Osteoblast (primary cell): ENCODE measurements at regions not wholly inside any gene's neighbourhood (a gene's known extent, or its start where the extent isn't known, plus 50 kb on each side); places are given as distances from the start of the nearest gene placed in this dataset.

Source experiments
- DNase-seq: peaks from one replicate; pipeline ENCODE4 v3.0.0; 2011; ENCODE audit warnings: low spot score, mixed read lengths; ENCODE audit not compliant: insufficient read length; ENCODE audit errors: missing footprints
- H2AFZ ChIP-seq: 2 replicates; pipeline ENCODE4 v1.6.0; 2011; ENCODE audit warnings: mild to moderate bottlenecking, low read length
- H3K27ac ChIP-seq: 2 replicates; pipeline ENCODE4 v1.5.1; 2011; ENCODE audit warnings: mild to moderate bottlenecking, low read depth, low read length, moderate library complexity
- H3K27me3 ChIP-seq: 2 replicates; pipeline ENCODE4 v1.6.0; 2012; ENCODE audit warnings: mild to moderate bottlenecking, control low read depth, inconsistent platforms, low read length, moderate library complexity; ENCODE audit not compliant: insufficient read depth
- H3K36me3 ChIP-seq: 2 replicates; pipeline ENCODE4 v1.5.1; 2011; ENCODE audit warnings: mild to moderate bottlenecking, low read length, control low read depth, moderate library complexity; ENCODE audit not compliant: insufficient read depth
- H3K4me1 ChIP-seq: 2 replicates; pipeline ENCODE4 v1.5.1; 2011; ENCODE audit warnings: mild to moderate bottlenecking, low read length, control low read depth, moderate library complexity; ENCODE audit not compliant: insufficient read depth
- H3K4me2 ChIP-seq: 2 replicates; pipeline ENCODE4 v1.6.0; 2011; ENCODE audit warnings: mild to moderate bottlenecking, low read length; ENCODE audit not compliant: insufficient read depth
- H3K4me3 ChIP-seq: fragments of 200-600 bp; sonication (generic); 3 replicates; pipeline ENCODE4 v1.5.1; 2012; ENCODE audit warnings: mild to moderate bottlenecking, low read length, inconsistent platforms; ENCODE audit not compliant: insufficient read depth
- H3K79me2 ChIP-seq: 2 replicates; pipeline ENCODE4 v1.6.0; 2012; ENCODE audit warnings: mild to moderate bottlenecking, low read length, control low read depth, inconsistent platforms; ENCODE audit not compliant: insufficient read depth
- H3K9me3 ChIP-seq: 2 replicates; pipeline ENCODE4 v1.5.1; 2011; ENCODE audit warnings: low read depth, low read length, control low read depth
- H4K20me1 ChIP-seq: 2 replicates; pipeline ENCODE4 v1.6.0; 2012; ENCODE audit warnings: mild to moderate bottlenecking, low read length, control low read depth; ENCODE audit not compliant: insufficient read depth
- CTCF ChIP-seq: IDR thresholded peaks from 2 replicates; pipeline ENCODE4 v1.5.1; 2011; ENCODE audit warnings: mild to moderate bottlenecking, low read depth, low read length, moderate library complexity; ENCODE audit errors: extremely low read depth

DNA sequence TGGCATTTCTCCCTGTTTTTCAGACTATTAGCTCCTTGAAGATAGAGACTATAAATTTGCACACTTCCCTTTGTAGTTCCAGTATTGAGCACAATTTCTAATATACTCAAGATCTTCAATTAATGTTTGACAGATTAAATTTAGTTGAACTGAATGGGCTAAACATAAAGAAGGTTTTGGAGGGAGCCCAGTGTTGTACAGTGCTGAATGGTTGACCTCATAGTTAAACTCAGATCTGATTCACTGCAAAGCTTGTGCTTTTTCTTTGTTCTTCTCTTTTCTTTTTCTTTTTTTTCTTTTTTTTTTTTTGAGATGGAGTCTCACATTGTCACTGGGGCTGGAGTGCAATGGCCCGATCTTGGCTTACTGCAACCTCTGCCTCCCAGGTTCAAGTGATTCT lies 411.7 kb upstream of the ZNF462 start:
- Histone ChIP-seq H2AFZ (no peak overlapping the region), H4K20me1 (no peaks in the 10 kb centered on the region), H3K4me2 (no peak overlapping the region), H3K4me3 (no peak overlapping the region), H3K9me3 (no peaks in the 10 kb centered on the region), H3K79me2 (no peaks in the 10 kb centered on the region), H3K27me3 (no peaks in the 10 kb centered on the region), H3K4me1 (no peaks in the 10 kb centered on the region), H3K27ac (no peak overlapping the region), H3K36me3 (no peaks in the 10 kb centered on the region)
- TF ChIP-seq CTCF: no peak
- no peak for DNase-seq

- H3K27me3 ChIP-seq: no peaks in the 10 kb centered on the region
- no peaks in the 10 kb centered on the region for H4K20me1 ChIP-seq
These were observed 406.4 kb upstream of the ZNF462 start for GRCh38 chr9:106456581-106456980.

GRCh38 chr9:106467113-106467864 lies 395.7 kb upstream of the ZNF462 start:
- TF ChIP-seq CTCF: no peak
- no peak overlapping the region for H2AFZ ChIP-seq

More at GRCh38 chr9:106456581-106456980, 406.4 kb upstream of the ZNF462 start:
- Histone ChIP-seq H3K79me2 (no peaks in the 10 kb centered on the region), H2AFZ (no peak overlapping the region), H3K27ac (no peak overlapping the region), H3K4me2 (no peak overlapping the region), H3K4me3 (no peak overlapping the region), H3K36me3 (no peaks in the 10 kb centered on the region), H3K4me1 (no peaks in the 10 kb centered on the region), H3K9me3 (no peaks in the 10 kb centered on the region)
- no peak for DNase-seq
- no peak for TF ChIP-seq CTCF

DNA sequence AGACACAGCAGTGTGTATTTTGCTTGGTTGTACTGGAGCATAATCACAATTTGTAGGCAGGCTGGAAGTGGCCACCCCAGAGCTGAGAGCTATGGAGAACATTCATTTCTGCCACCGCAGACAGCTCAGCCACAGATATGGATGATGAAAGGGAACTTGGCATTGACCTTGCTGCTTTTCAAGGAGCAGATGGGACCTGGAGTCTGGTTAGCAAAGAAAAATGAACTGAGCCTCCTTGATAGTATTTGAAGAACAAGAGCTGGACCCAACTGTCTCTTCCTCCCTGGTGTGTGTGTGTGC lies 395.2 kb upstream of the ZNF462 start:
- H4K20me1 ChIP-seq: no peaks in the 10 kb centered on the region
- no peak overlapping the region for H3K27ac ChIP-seq
- no peak for DNase-seq
- H3K9me3 ChIP-seq: no peaks in the 10 kb centered on the region
- no peaks in the 10 kb centered on the region for H3K79me2 ChIP-seq
- no peak for TF ChIP-seq CTCF
- no peak overlapping the region for H3K4me3 ChIP-seq
- no peak overlapping the region for H2AFZ ChIP-seq
- H3K4me1 ChIP-seq: no peaks in the 10 kb centered on the region
- H3K27me3 ChIP-seq: no peaks in the 10 kb centered on the region
- H3K36me3 ChIP-seq: no peaks in the 10 kb centered on the region
- no peak overlapping the region for H3K4me2 ChIP-seq

More at GRCh38 chr9:106467113-106467864, 395.7 kb upstream of the ZNF462 start:
- Histone ChIP-seq H3K79me2 (no peaks in the 10 kb centered on the region), H3K27ac (no peak overlapping the region), H3K27me3 (no peaks in the 10 kb centered on the region), H4K20me1 (no peaks in the 10 kb centered on the region), H3K9me3 (no peaks in the 10 kb centered on the region), H3K4me3 (no peak overlapping the region), H3K36me3 (no peaks in the 10 kb centered on the region), H3K4me1 (no peaks in the 10 kb centered on the region), H3K4me2 (no peak overlapping the region)
- DNase-seq: no peak
